SU-DHL-6 (cell line): ENCODE measurements at regions not wholly inside any gene's neighbourhood (a gene's known extent, or its start where the extent isn't known, plus 50 kb on each side); places are given as distances from the start of the nearest gene placed in this dataset.

Experiments used
- H2AFZ ChIP-seq: fragments of 200-600 bp; sonication (generic); 2 replicates; pipeline ENCODE4 v1.6.1; 2014; ENCODE audit warnings: low read depth, mild to moderate bottlenecking, moderate library complexity, mixed read lengths, antibody characterized with exemption, low read length; ENCODE audit not compliant: severe bottlenecking
- H3F3A ChIP-seq: fragments of 200-600 bp; shearing (Covaris generic); 2 replicates; pipeline ENCODE4 v1.6.0; 2016; ENCODE audit warnings: antibody characterized with exemption, mild to moderate bottlenecking; ENCODE audit not compliant: insufficient read depth
- H3K27ac ChIP-seq: fragments of 200-600 bp; sonication (generic); 2 replicates; pipeline ENCODE4 v1.5.1; 2016; ENCODE audit warnings: low read depth, mild to moderate bottlenecking, low read length, moderate library complexity, mixed read lengths
- H3K27me3 ChIP-seq: fragments of 200-600 bp; sonication (generic), shearing (Covaris generic); 2 replicates; pipeline ENCODE4 v1.6.0; 2014; ENCODE audit warnings: mild to moderate bottlenecking, low read length
- H3K36me3 ChIP-seq: fragments of 200-600 bp; sonication (generic); 2 replicates; pipeline ENCODE4 v1.6.1; 2014; ENCODE audit warnings: mild to moderate bottlenecking, low read length, mixed read lengths
- H3K4me2 ChIP-seq: fragments of 300-600, 200-600 bp; shearing (Covaris generic), sonication (generic); 2 replicates; pipeline ENCODE4 v1.6.0; 2014; ENCODE audit warnings: low read length, low read depth, mild to moderate bottlenecking; ENCODE audit not compliant: poor library complexity, severe bottlenecking
- H3K4me3 ChIP-seq: fragments of 200-600 bp; sonication (generic); 2 replicates; pipeline ENCODE4 v1.5.1; 2014; ENCODE audit warnings: antibody characterized with exemption, low read length, mild to moderate bottlenecking, mixed read lengths; ENCODE audit not compliant: insufficient read depth, poor library complexity, severe bottlenecking
- H3K79me2 ChIP-seq: fragments of 200-600 bp; sonication (generic); 2 replicates; pipeline ENCODE4 v1.6.1; 2014; ENCODE audit warnings: mild to moderate bottlenecking, low read length, moderate library complexity; ENCODE audit not compliant: insufficient read depth
- H3K9ac ChIP-seq: fragments of 200-600 bp; sonication (generic); 2 replicates; pipeline ENCODE4 v1.7.0; 2014; ENCODE audit warnings: mild to moderate bottlenecking, low read length
- H3K9me2 ChIP-seq: fragments of 200-600 bp; sonication (generic); replicated peaks from 2 replicates; pipeline ENCODE4 v1.6.1; 2014; ENCODE audit warnings: low read length; ENCODE audit not compliant: insufficient read depth
- H3K9me3 ChIP-seq: fragments of 200-600 bp; sonication (generic); 2 replicates; pipeline ENCODE4 v1.6.1; 2014; ENCODE audit warnings: low read length, mixed read lengths; ENCODE audit not compliant: insufficient read depth
- H4K20me1 ChIP-seq: fragments of 200-600 bp; sonication (generic); 2 replicates; pipeline ENCODE4 v1.6.1; 2014; ENCODE audit warnings: low read depth, mild to moderate bottlenecking, antibody characterized with exemption, low read length, moderate library complexity, mixed read lengths
- CTCF ChIP-seq: fragments of 200-600 bp; sonication (generic); IDR thresholded peaks from one replicate; pipeline ENCODE4 v1.5.1; 2017; ENCODE audit warnings: antibody characterized with exemption, mild to moderate bottlenecking, low read length, moderate library complexity; ENCODE audit not compliant: insufficient read depth, poor library complexity, severe bottlenecking
- EZH2phosphoT487 ChIP-seq: fragments of 200-600 bp; sonication (generic), shearing (Covaris generic); conservative IDR thresholded peaks from 2 replicates; pipeline ENCODE4 v1.6.1; 2018; ENCODE audit warnings: mild to moderate bottlenecking, antibody characterized with exemption, low read length, moderate library complexity, mixed read lengths

GRCh38 chr1:67557696-67558448 is 127.1 kb upstream of the GADD45A start:
- Histone ChIP-seq H4K20me1 (no peaks in the 10 kb centered on the region), H3K27ac (no peak overlapping the region), H2AFZ (no peak overlapping the region), H3K4me2 (no peak overlapping the region), H3K4me3 (no peak overlapping the region), H3K36me3 (no peaks in the 10 kb centered on the region), H3K9me2 (no peaks in the 10 kb centered on the region), H3K9ac (no peak overlapping the region), H3K79me2 (no peaks in the 10 kb centered on the region), H3K9me3 (no peaks in the 10 kb centered on the region), H3F3A (no peaks in the 10 kb centered on the region), H3K27me3 (no peaks in the 10 kb centered on the region)
- no peak for TF ChIP-seq EZH2phosphoT487
- no peak for TF ChIP-seq CTCF

GRCh38 chr1:67558449-67559193 is 126.4 kb upstream of the GADD45A start:
- no peaks in the 10 kb centered on the region for H3K79me2 ChIP-seq
- H3K4me2 ChIP-seq, result no peak overlapping the region

DNA sequence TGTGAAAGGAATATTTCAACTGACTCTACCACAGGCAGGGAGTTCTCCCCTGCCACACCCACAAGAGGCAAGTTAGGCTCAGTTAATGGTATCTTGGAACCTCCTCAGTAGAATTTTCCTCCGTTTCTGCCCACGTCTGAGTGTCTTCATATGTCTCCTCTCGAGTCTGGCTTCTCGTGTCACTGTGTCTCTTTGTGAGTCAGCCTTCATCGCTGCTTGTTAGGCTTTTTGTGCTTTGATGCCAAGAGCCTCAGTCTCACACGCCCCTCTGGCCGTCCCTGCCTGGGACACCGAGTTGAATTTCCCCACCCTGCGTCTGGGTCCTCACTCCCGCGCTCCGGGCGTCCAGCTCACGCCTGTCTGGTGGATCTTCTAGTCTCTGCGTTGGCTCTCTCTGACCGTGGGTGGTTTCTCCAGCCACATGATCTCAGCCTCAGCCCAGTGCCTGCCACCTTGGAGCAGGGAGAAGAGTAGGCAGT is 125.7 kb upstream of the GADD45A start:
- Histone ChIP-seq H3F3A (no peaks in the 10 kb centered on the region), H4K20me1 (no peaks in the 10 kb centered on the region), H2AFZ (no peak overlapping the region), H3K4me3 (no peak overlapping the region), H3K4me2 (no peak overlapping the region), H3K36me3 (no peaks in the 10 kb centered on the region), H3K9me3 (no peaks in the 10 kb centered on the region), H3K9me2 (no peaks in the 10 kb centered on the region), H3K27me3 (no peaks in the 10 kb centered on the region), H3K27ac (no peak overlapping the region), H3K9ac (no peak overlapping the region), H3K79me2 (no peaks in the 10 kb centered on the region)
- TF ChIP-seq EZH2phosphoT487 (no peak), CTCF (no peak)

More at GRCh38 chr1:67558449-67559193, 126.4 kb upstream of the GADD45A start:
- H3K36me3 ChIP-seq, result no peaks in the 10 kb centered on the region
- H3K27me3 ChIP-seq, result no peaks in the 10 kb centered on the region
- no peak overlapping the region for H2AFZ ChIP-seq
- H3F3A ChIP-seq, result no peaks in the 10 kb centered on the region
- no peak overlapping the region for H3K27ac ChIP-seq
- no peaks in the 10 kb centered on the region for H3K9me3 ChIP-seq
- H4K20me1 ChIP-seq, result no peaks in the 10 kb centered on the region
- no peaks in the 10 kb centered on the region for H3K9me2 ChIP-seq
- H3K9ac ChIP-seq, result no peak overlapping the region
- no peak for TF ChIP-seq CTCF
- H3K4me3 ChIP-seq, result no peak overlapping the region
